ENCODE measurements at regions not wholly inside any gene's neighbourhood (a gene's known extent, or its start where the extent isn't known, plus 50 kb on each side); places are given as distances from the start of the nearest gene placed in this dataset.

DNA sequence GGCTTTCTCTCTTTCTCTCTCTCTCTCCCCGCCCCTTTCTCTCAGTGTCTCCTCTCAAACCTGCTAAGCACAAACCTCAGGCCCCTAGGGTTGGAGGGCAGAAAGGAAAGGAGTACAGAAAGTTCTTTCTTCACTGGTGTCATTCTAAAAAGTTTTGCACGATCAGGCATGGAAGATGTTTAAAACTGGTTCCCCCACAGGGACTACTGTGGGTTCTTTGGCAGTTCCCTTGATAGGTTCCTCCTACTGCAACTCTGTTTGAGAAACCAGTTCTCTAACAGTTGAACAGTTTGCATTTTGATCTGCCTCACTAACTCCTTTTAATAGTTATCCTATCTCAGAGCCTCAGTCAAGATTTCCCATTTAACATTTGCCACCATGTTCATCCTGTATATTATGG lies 82.9 kb downstream of the CDO1 start:
- Histone ChIP-seq H3K27ac (ENCODE audit: low read depth in 1 of 2, low read length in 2 of 2) (peak overlapping the region; percentile 36 to 46), H3K4me1 (ENCODE audit: control insufficient read depth in 4 of 4, insufficient read depth in 4 of 4, low read length in 3 of 4) (peaks cover 7 to 66% (median 57%) of the 10 kb centered on the region in 4 donors)

DNA sequence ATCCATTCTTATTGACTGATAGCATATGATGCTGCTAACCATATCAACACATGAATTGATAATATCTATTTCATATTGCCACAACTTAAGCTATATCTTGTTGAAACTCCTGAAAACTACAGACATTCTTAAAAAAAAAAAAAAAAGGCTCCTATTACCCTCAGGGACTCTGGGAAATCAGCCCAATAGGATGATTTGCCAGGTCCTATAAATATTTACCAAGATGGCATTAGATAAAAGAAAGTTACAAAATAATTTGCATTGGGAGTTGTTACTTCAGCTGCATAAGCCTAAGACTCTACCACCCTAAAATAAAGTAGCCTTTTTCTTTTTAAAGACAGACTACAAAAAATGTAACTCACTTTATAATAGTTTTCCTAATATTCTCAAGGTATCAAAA lies 84.4 kb downstream of the CDO1 start:
- TF ChIP-seq YY1 (IDR thresholded peaks at IDR 0.05): peak; percentile 49
- TF ChIP-seq FOXA2 (IDR thresholded peaks at IDR 0.05): no peak
- TF ChIP-seq JUND (IDR thresholded peaks at IDR 0.05): peak in 1 of 2 donors; percentile 65
- TF ChIP-seq EGR1 (IDR thresholded peaks at IDR 0.05; ENCODE audit: low read depth in 2 of 2): no peak
- no peak for TF ChIP-seq NR2F2 (IDR thresholded peaks at IDR 0.05)
- TF ChIP-seq, protein P1, sequence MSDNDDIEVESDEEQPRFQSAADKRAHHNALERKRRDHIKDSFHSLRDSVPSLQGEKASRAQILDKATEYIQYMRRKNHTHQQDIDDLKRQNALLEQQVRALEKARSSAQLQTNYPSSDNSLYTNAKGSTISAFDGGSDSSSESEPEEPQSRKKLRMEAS (IDR thresholded peaks at IDR 0.05): peak; percentile 31
- TF ChIP-seq, protein P2, sequence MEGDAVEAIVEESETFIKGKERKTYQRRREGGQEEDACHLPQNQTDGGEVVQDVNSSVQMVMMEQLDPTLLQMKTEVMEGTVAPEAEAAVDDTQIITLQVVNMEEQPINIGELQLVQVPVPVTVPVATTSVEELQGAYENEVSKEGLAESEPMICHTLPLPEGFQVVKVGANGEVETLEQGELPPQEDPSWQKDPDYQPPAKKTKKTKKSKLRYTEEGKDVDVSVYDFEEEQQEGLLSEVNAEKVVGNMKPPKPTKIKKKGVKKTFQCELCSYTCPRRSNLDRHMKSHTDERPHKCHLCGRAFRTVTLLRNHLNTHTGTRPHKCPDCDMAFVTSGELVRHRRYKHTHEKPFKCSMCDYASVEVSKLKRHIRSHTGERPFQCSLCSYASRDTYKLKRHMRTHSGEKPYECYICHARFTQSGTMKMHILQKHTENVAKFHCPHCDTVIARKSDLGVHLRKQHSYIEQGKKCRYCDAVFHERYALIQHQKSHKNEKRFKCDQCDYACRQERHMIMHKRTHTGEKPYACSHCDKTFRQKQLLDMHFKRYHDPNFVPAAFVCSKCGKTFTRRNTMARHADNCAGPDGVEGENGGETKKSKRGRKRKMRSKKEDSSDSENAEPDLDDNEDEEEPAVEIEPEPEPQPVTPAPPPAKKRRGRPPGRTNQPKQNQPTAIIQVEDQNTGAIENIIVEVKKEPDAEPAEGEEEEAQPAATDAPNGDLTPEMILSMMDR (IDR thresholded peaks at IDR 0.05; ENCODE audit: low read depth, low read length, missing input control): no peak
- TF ChIP-seq HNF4G (IDR thresholded peaks at IDR 0.05): no peak
- TF ChIP-seq, protein P3, sequence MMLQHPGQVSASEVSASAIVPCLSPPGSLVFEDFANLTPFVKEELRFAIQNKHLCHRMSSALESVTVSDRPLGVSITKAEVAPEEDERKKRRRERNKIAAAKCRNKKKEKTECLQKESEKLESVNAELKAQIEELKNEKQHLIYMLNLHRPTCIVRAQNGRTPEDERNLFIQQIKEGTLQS (IDR thresholded peaks at IDR 0.05): no peak
- TF ChIP-seq FOXA1 (IDR thresholded peaks at IDR 0.05): no peak
- TF ChIP-seq RAD21 (IDR thresholded peaks at IDR 0.05): peak; percentile 36 to 38
- peak; percentile 61 to 74 for TF ChIP-seq HNF4A (conservative IDR thresholded peaks at IDR 0.05)
- TF ChIP-seq RXRA (IDR thresholded peaks at IDR 0.05): peak in 1 of 2 donors; percentile 65
- TF ChIP-seq, protein P4, sequence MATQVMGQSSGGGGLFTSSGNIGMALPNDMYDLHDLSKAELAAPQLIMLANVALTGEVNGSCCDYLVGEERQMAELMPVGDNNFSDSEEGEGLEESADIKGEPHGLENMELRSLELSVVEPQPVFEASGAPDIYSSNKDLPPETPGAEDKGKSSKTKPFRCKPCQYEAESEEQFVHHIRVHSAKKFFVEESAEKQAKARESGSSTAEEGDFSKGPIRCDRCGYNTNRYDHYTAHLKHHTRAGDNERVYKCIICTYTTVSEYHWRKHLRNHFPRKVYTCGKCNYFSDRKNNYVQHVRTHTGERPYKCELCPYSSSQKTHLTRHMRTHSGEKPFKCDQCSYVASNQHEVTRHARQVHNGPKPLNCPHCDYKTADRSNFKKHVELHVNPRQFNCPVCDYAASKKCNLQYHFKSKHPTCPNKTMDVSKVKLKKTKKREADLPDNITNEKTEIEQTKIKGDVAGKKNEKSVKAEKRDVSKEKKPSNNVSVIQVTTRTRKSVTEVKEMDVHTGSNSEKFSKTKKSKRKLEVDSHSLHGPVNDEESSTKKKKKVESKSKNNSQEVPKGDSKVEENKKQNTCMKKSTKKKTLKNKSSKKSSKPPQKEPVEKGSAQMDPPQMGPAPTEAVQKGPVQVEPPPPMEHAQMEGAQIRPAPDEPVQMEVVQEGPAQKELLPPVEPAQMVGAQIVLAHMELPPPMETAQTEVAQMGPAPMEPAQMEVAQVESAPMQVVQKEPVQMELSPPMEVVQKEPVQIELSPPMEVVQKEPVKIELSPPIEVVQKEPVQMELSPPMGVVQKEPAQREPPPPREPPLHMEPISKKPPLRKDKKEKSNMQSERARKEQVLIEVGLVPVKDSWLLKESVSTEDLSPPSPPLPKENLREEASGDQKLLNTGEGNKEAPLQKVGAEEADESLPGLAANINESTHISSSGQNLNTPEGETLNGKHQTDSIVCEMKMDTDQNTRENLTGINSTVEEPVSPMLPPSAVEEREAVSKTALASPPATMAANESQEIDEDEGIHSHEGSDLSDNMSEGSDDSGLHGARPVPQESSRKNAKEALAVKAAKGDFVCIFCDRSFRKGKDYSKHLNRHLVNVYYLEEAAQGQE (IDR thresholded peaks at IDR 0.05): no peak
- TF ChIP-seq, protein P5, sequence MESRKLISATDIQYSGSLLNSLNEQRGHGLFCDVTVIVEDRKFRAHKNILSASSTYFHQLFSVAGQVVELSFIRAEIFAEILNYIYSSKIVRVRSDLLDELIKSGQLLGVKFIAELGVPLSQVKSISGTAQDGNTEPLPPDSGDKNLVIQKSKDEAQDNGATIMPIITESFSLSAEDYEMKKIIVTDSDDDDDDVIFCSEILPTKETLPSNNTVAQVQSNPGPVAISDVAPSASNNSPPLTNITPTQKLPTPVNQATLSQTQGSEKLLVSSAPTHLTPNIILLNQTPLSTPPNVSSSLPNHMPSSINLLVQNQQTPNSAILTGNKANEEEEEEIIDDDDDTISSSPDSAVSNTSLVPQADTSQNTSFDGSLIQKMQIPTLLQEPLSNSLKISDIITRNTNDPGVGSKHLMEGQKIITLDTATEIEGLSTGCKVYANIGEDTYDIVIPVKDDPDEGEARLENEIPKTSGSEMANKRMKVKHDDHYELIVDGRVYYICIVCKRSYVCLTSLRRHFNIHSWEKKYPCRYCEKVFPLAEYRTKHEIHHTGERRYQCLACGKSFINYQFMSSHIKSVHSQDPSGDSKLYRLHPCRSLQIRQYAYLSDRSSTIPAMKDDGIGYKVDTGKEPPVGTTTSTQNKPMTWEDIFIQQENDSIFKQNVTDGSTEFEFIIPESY (IDR thresholded peaks at IDR 0.05): peak; percentile 46
- TF ChIP-seq TAF1 (conservative IDR thresholded peaks at IDR 0.05): no peak
- TF ChIP-seq GABPA (IDR thresholded peaks at IDR 0.05 in 1 of 2, conservative IDR thresholded peaks at IDR 0.05 in 1 of 2): no peak
- no peak for TF ChIP-seq SP1 (IDR thresholded peaks at IDR 0.05)
- H3K27ac ChIP-seq (ENCODE audit: low read depth in 1 of 2, low read length in 2 of 2): peak overlapping the region; percentile 63 to 69
- DNase-seq (ENCODE audit: low spot score): no peak

More for the DNA sequence above, 82.9 kb downstream of the CDO1 start:
- H3K9me3 ChIP-seq (ENCODE audit: control insufficient read depth in 4 of 4, low read length in 3 of 4): peaks cover 0 to 2% (median 0%) of the 10 kb centered on the region in 4 donors
- no peak for DNase-seq (ENCODE audit: low spot score)
- H3K9ac ChIP-seq (ENCODE audit: low read depth in 1 of 2, low read length in 2 of 2): peak overlapping the region in 1 of 2 donors; percentile 22
- H3K4me3 ChIP-seq (ENCODE audit: low read depth in 1 of 3, low read length in 3 of 3): no peak overlapping the region
- H3K27me3 ChIP-seq (ENCODE audit: control insufficient read depth in 4 of 4, insufficient read depth in 4 of 4, low read length in 3 of 4): no peaks in the 10 kb centered on the region
- H3K36me3 ChIP-seq (ENCODE audit: control insufficient read depth in 4 of 4, insufficient read depth in 3 of 4, low read depth in 1 of 4, low read length in 3 of 4): no peaks in the 10 kb centered on the region
- no peak for TF ChIP-seq JUND (IDR thresholded peaks at IDR 0.05)
- no peak for TF ChIP-seq YY1 (IDR thresholded peaks at IDR 0.05)
- no peak for TF ChIP-seq TAF1 (conservative IDR thresholded peaks at IDR 0.05)
- TF ChIP-seq FOXA2 (IDR thresholded peaks at IDR 0.05): no peak
- TF ChIP-seq RXRA (IDR thresholded peaks at IDR 0.05): no peak
- no peak for TF ChIP-seq HNF4A (conservative IDR thresholded peaks at IDR 0.05)
- no peak for TF ChIP-seq NR2F2 (IDR thresholded peaks at IDR 0.05)
- TF ChIP-seq, protein P1 (IDR thresholded peaks at IDR 0.05): no peak
- TF ChIP-seq, protein P2 (IDR thresholded peaks at IDR 0.05; ENCODE audit: low read depth, low read length, missing input control): no peak
- TF ChIP-seq GABPA (IDR thresholded peaks at IDR 0.05 in 1 of 2, conservative IDR thresholded peaks at IDR 0.05 in 1 of 2): no peak
- no peak for TF ChIP-seq RAD21 (IDR thresholded peaks at IDR 0.05)
- no peak for TF ChIP-seq SP1 (IDR thresholded peaks at IDR 0.05)
- WGBS: 80% methylated on average over 2 of the region's 2 CpGs

More for the DNA sequence above, 84.4 kb downstream of the CDO1 start:
- H3K9ac ChIP-seq (ENCODE audit: low read depth in 1 of 2, low read length in 2 of 2): peak overlapping the region in 1 of 2 donors; percentile 71
- H3K27me3 ChIP-seq (ENCODE audit: control insufficient read depth in 4 of 4, insufficient read depth in 4 of 4, low read length in 3 of 4): no peaks in the 10 kb centered on the region
- H3K4me1 ChIP-seq (ENCODE audit: control insufficient read depth in 4 of 4, insufficient read depth in 4 of 4, low read length in 3 of 4): peaks cover 5 to 51% (median 45%) of the 10 kb centered on the region in 4 donors
- H3K4me3 ChIP-seq (ENCODE audit: low read depth in 1 of 3, low read length in 3 of 3): no peak overlapping the region
- H3K9me3 ChIP-seq (ENCODE audit: control insufficient read depth in 4 of 4, low read length in 3 of 4): peaks cover 0 to 2% (median 0%) of the 10 kb centered on the region in 4 donors
- no peaks in the 10 kb centered on the region for H3K36me3 ChIP-seq (ENCODE audit: control insufficient read depth in 4 of 4, insufficient read depth in 3 of 4, low read depth in 1 of 4, low read length in 3 of 4)
